DND-41 (cell line): ENCODE measurements at regions not wholly inside any gene's neighbourhood (a gene's known extent, or its start where the extent isn't known, plus 50 kb on each side); places are given as distances from the start of the nearest gene placed in this dataset.

ENCODE experiments used
- ATAC-seq: fragments of 200-7000 bp; cut with Tn5 transposase; 3 replicates; pipeline ENCODE4 v1.9.1; 2021; ENCODE audit warnings: low read depth; ENCODE audit not compliant: insufficient read depth
- DNase-seq: peaks from one replicate; pipeline ENCODE4 v3.0.0-alpha.2; 2020
- H2AFZ ChIP-seq: 2 replicates; pipeline ENCODE4 v1.6.0; 2012; ENCODE audit warnings: low read depth, low read length
- H3K27ac ChIP-seq: 2 replicates; pipeline ENCODE4 v1.5.1; 2012; ENCODE audit warnings: low read length, inconsistent platforms
- H3K27me3 ChIP-seq: fragments of 200-600 bp; sonication (generic); 2 replicates; pipeline ENCODE4 v1.6.0; 2012; ENCODE audit warnings: low read length, mild to moderate bottlenecking, inconsistent platforms; ENCODE audit not compliant: insufficient read depth, poor library complexity
- H3K36me3 ChIP-seq: 2 replicates; pipeline ENCODE4 v1.5.1; 2012; ENCODE audit warnings: low read length, inconsistent platforms; ENCODE audit not compliant: insufficient read depth
- H3K4me1 ChIP-seq: 2 replicates; pipeline ENCODE4 v1.5.1; 2012; ENCODE audit warnings: mild to moderate bottlenecking, low read length; ENCODE audit not compliant: insufficient read depth
- H3K4me2 ChIP-seq: 2 replicates; pipeline ENCODE4 v1.6.0; 2012; ENCODE audit warnings: mild to moderate bottlenecking, moderate library complexity, low read length, inconsistent platforms; ENCODE audit not compliant: insufficient read depth
- H3K4me3 ChIP-seq, 2 experiments: fragments of 200-600 bp in 1 of 2; shearing (Covaris generic) in 1 of 2; 2 replicates each; pipeline ENCODE4 v1.5.1; 2012 to 2016; ENCODE audit warnings: inconsistent platforms in 2 of 2, low read length in 2 of 2, mild to moderate bottlenecking in 2 of 2, low read depth in 1 of 2, moderate library complexity in 1 of 2
- H3K79me2 ChIP-seq: 2 replicates; pipeline ENCODE4 v1.6.0; 2012; ENCODE audit warnings: low read length, inconsistent platforms; ENCODE audit not compliant: insufficient read depth
- H3K9ac ChIP-seq: 2 replicates; pipeline ENCODE4 v1.6.0; 2012; ENCODE audit warnings: low read depth, mild to moderate bottlenecking, inconsistent platforms, low read length, moderate library complexity
- H3K9me3 ChIP-seq: 2 replicates; pipeline ENCODE4 v1.5.1; 2012; ENCODE audit warnings: low read length, moderate library complexity, mild to moderate bottlenecking, inconsistent platforms; ENCODE audit not compliant: insufficient read depth, severe bottlenecking
- H4K20me1 ChIP-seq: 2 replicates; pipeline ENCODE4 v1.6.0; 2012; ENCODE audit warnings: low read length; ENCODE audit not compliant: insufficient read depth
- CTCF ChIP-seq: IDR thresholded peaks from 2 replicates; pipeline ENCODE4 v1.5.1; 2012; ENCODE audit warnings: borderline replicate concordance, low read length, moderate library complexity, mild to moderate bottlenecking; ENCODE audit not compliant: poor library complexity, severe bottlenecking; ENCODE audit errors: extremely low read depth
- EZH2 ChIP-seq: IDR thresholded peaks from 3 replicates; pipeline ENCODE4 v1.6.1; 2012; ENCODE audit warnings: borderline replicate concordance, low read depth, mild to moderate bottlenecking, moderate library complexity, low read length, inconsistent platforms; ENCODE audit not compliant: severe bottlenecking

GRCh38 chr19:32199501-32200040 is 145.8 kb upstream of the ZNF507 start:
- no peak overlapping the region for H3K4me3 ChIP-seq
- DNase-seq (no peak), ATAC-seq (no peak)
- H3K27ac ChIP-seq = no peak overlapping the region
- no peak overlapping the region for H2AFZ ChIP-seq
- H3K9ac ChIP-seq = no peak overlapping the region
- no peaks in the 10 kb centered on the region for H4K20me1 ChIP-seq
- H3K4me1 ChIP-seq = peaks cover 5% of the 10 kb centered on the region
- H3K4me2 ChIP-seq = no peak overlapping the region
- H3K79me2 ChIP-seq = no peaks in the 10 kb centered on the region
- H3K36me3 ChIP-seq = no peaks in the 10 kb centered on the region
- no peaks in the 10 kb centered on the region for H3K9me3 ChIP-seq
- no peaks in the 10 kb centered on the region for H3K27me3 ChIP-seq
- no peak for TF ChIP-seq CTCF
- TF ChIP-seq EZH2 = no peak

GRCh38 chr19:32200312-32201038 is 144.9 kb upstream of the ZNF507 start:
- Histone ChIP-seq H3K4me3 (no peak overlapping the region), H3K4me2 (no peak overlapping the region), H2AFZ (no peak overlapping the region), H4K20me1 (no peaks in the 10 kb centered on the region), H3K27ac (no peak overlapping the region), H3K4me1 (peaks cover 5% of the 10 kb centered on the region), H3K9me3 (no peaks in the 10 kb centered on the region), H3K36me3 (no peaks in the 10 kb centered on the region), H3K27me3 (no peaks in the 10 kb centered on the region), H3K79me2 (no peaks in the 10 kb centered on the region), H3K9ac (no peak overlapping the region)
- DNase-seq (no peak), ATAC-seq (no peak)
- TF ChIP-seq CTCF (no peak), EZH2 (no peak)

GRCh38 chr19:32201211-32201610 is 144.2 kb upstream of the ZNF507 start:
- Histone ChIP-seq H2AFZ (no peak overlapping the region), H3K36me3 (no peaks in the 10 kb centered on the region), H3K4me2 (peak overlapping the region; percentile 42; the same call in 1 of the 2 replicates), H4K20me1 (no peaks in the 10 kb centered on the region), H3K27ac (no peak overlapping the region), H3K27me3 (no peaks in the 10 kb centered on the region), H3K4me3 (no peak overlapping the region), H3K79me2 (no peaks in the 10 kb centered on the region), H3K4me1 (peaks cover 5% of the 10 kb centered on the region), H3K9ac (no peak overlapping the region), H3K9me3 (no peaks in the 10 kb centered on the region)
- DNase-seq (no peak), ATAC-seq (no peak; the same call in 2 of the 3 replicates)
- TF ChIP-seq CTCF (no peak), EZH2 (no peak)
